HG03159 (cell line): ENCODE measurements at regions not wholly inside any gene's neighbourhood (a gene's known extent, or its start where the extent isn't known, plus 50 kb on each side); places are given as distances from the start of the nearest gene placed in this dataset.
"Not testable (repeated sequence)": the region's sequence is repeated elsewhere in the genome, so short reads cannot be mapped to it uniquely, and the experiment has no call there.

ENCODE experiments used
- ATAC-seq: cut with Tn5 transposase; IDR thresholded peaks from one replicate; pipeline ENCODE4 v1.9.1; 2021; ENCODE audit warnings: mild to moderate bottlenecking, moderate library complexity; ENCODE audit not compliant: unreplicated experiment

GRCh38 chr10:28892818-28893547 is 215.7 kb downstream of the BAMBI start:
- ATAC-seq = no peak

- no peak for ATAC-seq
These were observed 216.8 kb downstream of the BAMBI start for GRCh38 chr10:28894146-28894545.

GRCh38 chr10:28895671-28896070 is 218.3 kb downstream of the BAMBI start:
- ATAC-seq = not testable (repeated sequence)

GRCh38 chr10:28896791-28897409 is 219.6 kb downstream of the BAMBI start:
- ATAC-seq = not testable (repeated sequence)

- ATAC-seq = no peak
These were observed 220.5 kb downstream of the BAMBI start for GRCh38 chr10:28897617-28898464.

- ATAC-seq = no peak
These were observed 224.9 kb downstream of the BAMBI start for GRCh38 chr10:28902215-28902614.

- no peak for ATAC-seq
These were observed 225.7 kb downstream of the BAMBI start for GRCh38 chr10:28903063-28903462.

GRCh38 chr10:28903736-28904135 is 226.4 kb downstream of the BAMBI start:
- ATAC-seq = no peak

- ATAC-seq = no peak
These were observed 228.1 kb downstream of the BAMBI start for GRCh38 chr10:28905371-28905770.

GRCh38 chr10:28906011-28906411 is 228.7 kb downstream of the BAMBI start:
- no peak for ATAC-seq

- no peak for ATAC-seq
These were observed 229.1 kb downstream of the BAMBI start for GRCh38 chr10:28906415-28906814.

GRCh38 chr10:28906934-28907333 is 229.6 kb downstream of the BAMBI start:
- ATAC-seq = no peak

- ATAC-seq = no peak
These were observed 232.6 kb downstream of the BAMBI start for GRCh38 chr10:28909875-28910274.

- ATAC-seq = no peak
These were observed 233.6 kb downstream of the BAMBI start for GRCh38 chr10:28910956-28911355.

GRCh38 chr10:28911511-28911910 is 234.2 kb downstream of the BAMBI start:
- not testable (repeated sequence) for ATAC-seq

- no peak for ATAC-seq
These were observed 234.9 kb downstream of the BAMBI start for GRCh38 chr10:28912017-28912783.

GRCh38 chr10:28913436-28914237 is 236.3 kb downstream of the BAMBI start:
- no peak for ATAC-seq

GRCh38 chr10:28914701-28915100 is 237.4 kb downstream of the BAMBI start:
- ATAC-seq = no peak

- no peak for ATAC-seq
These were observed 238.8 kb downstream of the BAMBI start for GRCh38 chr10:28915989-28916588.

- no peak for ATAC-seq
These were observed 242.8 kb downstream of the BAMBI start for GRCh38 chr10:28920091-28920490.
